ENCODE measurements at regions not wholly inside any gene's neighbourhood (a gene's known extent, or its start where the extent isn't known, plus 50 kb on each side); places are given as distances from the start of the nearest gene placed in this dataset.

DNA sequence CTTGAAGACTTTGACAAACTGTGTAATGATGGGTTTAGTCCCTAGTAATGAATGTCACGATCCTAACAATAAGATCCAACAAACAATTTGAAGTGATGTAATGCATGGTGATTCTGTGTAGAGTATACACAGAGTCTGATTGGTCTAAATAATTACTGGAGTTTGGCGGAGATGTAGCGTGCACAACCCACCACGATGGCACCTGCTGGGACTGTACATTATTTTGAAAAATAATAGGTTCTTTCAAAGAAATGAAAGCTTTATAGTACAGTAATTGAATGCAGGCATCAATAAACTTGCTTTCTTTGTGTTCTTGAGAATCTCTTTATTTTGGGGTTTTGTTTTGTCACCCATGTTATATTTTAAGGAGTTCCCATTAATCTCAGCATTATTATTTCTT is 902.2 kb upstream of the PCDH7 start:
- H3K36me3 ChIP-seq (ENCODE audit: insufficient read depth, low read length), result no peaks in the 10 kb centered on the region
- H3K79me2 ChIP-seq (replicated peaks; ENCODE audit: insufficient read depth, low read length), result no peaks in the 10 kb centered on the region
- H3K9me3 ChIP-seq (ENCODE audit: low read length), result no peaks in the 10 kb centered on the region
- no peaks in the 10 kb centered on the region for H3K27me3 ChIP-seq (ENCODE audit: insufficient read depth, low read depth, low read length)
- H3K4me3 ChIP-seq (ENCODE audit: low read length), result no peak overlapping the region
- H3K9ac ChIP-seq (ENCODE audit: low read length), result no peak overlapping the region
- H3K9me2 ChIP-seq (ENCODE audit: insufficient read depth, low read length), result no peaks in the 10 kb centered on the region
- no peaks in the 10 kb centered on the region for H4K20me1 ChIP-seq (ENCODE audit: insufficient read depth)
- no peak for TF ChIP-seq EP300 (conservative IDR thresholded peaks at IDR 0.05; ENCODE audit: poor library complexity, severe bottlenecking)
- TF ChIP-seq EZH2 (IDR thresholded peaks at IDR 0.05; ENCODE audit: borderline replicate concordance, insufficient read depth, low read length, poor library complexity, severe bottlenecking), result no peak
- no peak for TF ChIP-seq RAD21 (conservative IDR thresholded peaks at IDR 0.05)
- TF ChIP-seq CTCF (IDR thresholded peaks at IDR 0.05; ENCODE audit: poor library complexity, severe bottlenecking), result no peak
- no peaks in the 10 kb centered on the region for H3F3A ChIP-seq (ENCODE audit: insufficient read depth, low read length, poor library complexity, severe bottlenecking)
- no peak overlapping the region for H3K27ac ChIP-seq (ENCODE audit: low read length)
- no peak overlapping the region for H2AFZ ChIP-seq (ENCODE audit: low read depth, low read length)
- H3K4me2 ChIP-seq (ENCODE audit: low read length), result no peak overlapping the region

DNA sequence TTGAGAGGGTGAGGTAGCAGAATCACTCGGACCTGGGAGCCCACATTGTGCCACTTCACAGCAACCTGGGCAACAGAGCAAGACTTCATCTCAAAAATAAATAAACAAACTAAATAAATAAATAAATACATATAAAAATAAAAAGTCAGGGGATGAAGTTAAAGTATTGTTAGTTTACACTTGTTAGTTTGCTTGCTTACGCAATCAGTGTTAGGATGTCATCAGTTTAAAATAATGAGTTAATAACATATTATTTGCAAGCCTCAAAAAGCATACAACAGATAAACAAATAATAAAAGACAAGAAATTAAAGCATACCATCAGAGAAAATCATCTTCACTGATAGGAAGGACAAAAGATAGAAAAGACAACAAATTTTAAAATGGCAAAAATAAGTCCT is 891.1 kb upstream of the PCDH7 start:
- H3K27me3 ChIP-seq (ENCODE audit: insufficient read depth, low read depth, low read length), result no peaks in the 10 kb centered on the region
- no peaks in the 10 kb centered on the region for H3K36me3 ChIP-seq (ENCODE audit: insufficient read depth, low read length)
- no peaks in the 10 kb centered on the region for H3K9me2 ChIP-seq (ENCODE audit: insufficient read depth, low read length)
- H3K79me2 ChIP-seq (replicated peaks; ENCODE audit: insufficient read depth, low read length), result no peaks in the 10 kb centered on the region
- no peak overlapping the region for H2AFZ ChIP-seq (ENCODE audit: low read depth, low read length)
- no peak for TF ChIP-seq EP300 (conservative IDR thresholded peaks at IDR 0.05; ENCODE audit: poor library complexity, severe bottlenecking)
- no peak for TF ChIP-seq TAF1 (IDR thresholded peaks at IDR 0.05; ENCODE audit: low read depth)
- TF ChIP-seq POLR2AphosphoS5 (IDR thresholded peaks at IDR 0.05), result no peak
- no peak for TF ChIP-seq EZH2 (IDR thresholded peaks at IDR 0.05; ENCODE audit: borderline replicate concordance, insufficient read depth, low read length, poor library complexity, severe bottlenecking)
- TF ChIP-seq, protein P1, sequence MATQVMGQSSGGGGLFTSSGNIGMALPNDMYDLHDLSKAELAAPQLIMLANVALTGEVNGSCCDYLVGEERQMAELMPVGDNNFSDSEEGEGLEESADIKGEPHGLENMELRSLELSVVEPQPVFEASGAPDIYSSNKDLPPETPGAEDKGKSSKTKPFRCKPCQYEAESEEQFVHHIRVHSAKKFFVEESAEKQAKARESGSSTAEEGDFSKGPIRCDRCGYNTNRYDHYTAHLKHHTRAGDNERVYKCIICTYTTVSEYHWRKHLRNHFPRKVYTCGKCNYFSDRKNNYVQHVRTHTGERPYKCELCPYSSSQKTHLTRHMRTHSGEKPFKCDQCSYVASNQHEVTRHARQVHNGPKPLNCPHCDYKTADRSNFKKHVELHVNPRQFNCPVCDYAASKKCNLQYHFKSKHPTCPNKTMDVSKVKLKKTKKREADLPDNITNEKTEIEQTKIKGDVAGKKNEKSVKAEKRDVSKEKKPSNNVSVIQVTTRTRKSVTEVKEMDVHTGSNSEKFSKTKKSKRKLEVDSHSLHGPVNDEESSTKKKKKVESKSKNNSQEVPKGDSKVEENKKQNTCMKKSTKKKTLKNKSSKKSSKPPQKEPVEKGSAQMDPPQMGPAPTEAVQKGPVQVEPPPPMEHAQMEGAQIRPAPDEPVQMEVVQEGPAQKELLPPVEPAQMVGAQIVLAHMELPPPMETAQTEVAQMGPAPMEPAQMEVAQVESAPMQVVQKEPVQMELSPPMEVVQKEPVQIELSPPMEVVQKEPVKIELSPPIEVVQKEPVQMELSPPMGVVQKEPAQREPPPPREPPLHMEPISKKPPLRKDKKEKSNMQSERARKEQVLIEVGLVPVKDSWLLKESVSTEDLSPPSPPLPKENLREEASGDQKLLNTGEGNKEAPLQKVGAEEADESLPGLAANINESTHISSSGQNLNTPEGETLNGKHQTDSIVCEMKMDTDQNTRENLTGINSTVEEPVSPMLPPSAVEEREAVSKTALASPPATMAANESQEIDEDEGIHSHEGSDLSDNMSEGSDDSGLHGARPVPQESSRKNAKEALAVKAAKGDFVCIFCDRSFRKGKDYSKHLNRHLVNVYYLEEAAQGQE (IDR thresholded peaks at IDR 0.05; ENCODE audit: borderline replicate concordance), result no peak
- no peak for TF ChIP-seq MXI1 (conservative IDR thresholded peaks at IDR 0.05; ENCODE audit: poor library complexity, severe bottlenecking)
- H3K4me3 ChIP-seq (ENCODE audit: low read length), result no peak overlapping the region
- H3K4me2 ChIP-seq (ENCODE audit: low read length), result no peak overlapping the region
- H3K27ac ChIP-seq (ENCODE audit: low read length), result no peak overlapping the region
- no peaks in the 10 kb centered on the region for H3F3A ChIP-seq (ENCODE audit: insufficient read depth, low read length, poor library complexity, severe bottlenecking)
- H4K20me1 ChIP-seq (ENCODE audit: insufficient read depth), result no peaks in the 10 kb centered on the region
- H3K9ac ChIP-seq (ENCODE audit: low read length), result no peak overlapping the region
- H3K9me3 ChIP-seq (ENCODE audit: low read length), result no peaks in the 10 kb centered on the region

GRCh38 chr4:29852537-29852936 is 867.6 kb upstream of the PCDH7 start:
- no peaks in the 10 kb centered on the region for H3K9me2 ChIP-seq (ENCODE audit: insufficient read depth, low read length)
- no peak overlapping the region for H3K4me2 ChIP-seq (ENCODE audit: low read length)
- H3K9me3 ChIP-seq (ENCODE audit: low read length), result no peaks in the 10 kb centered on the region
- H3K36me3 ChIP-seq (ENCODE audit: insufficient read depth, low read length), result no peaks in the 10 kb centered on the region
- no peak overlapping the region for H3K9ac ChIP-seq (ENCODE audit: low read length)
- no peak overlapping the region for H3K4me3 ChIP-seq (ENCODE audit: low read length)
- H3F3A ChIP-seq (ENCODE audit: insufficient read depth, low read length, poor library complexity, severe bottlenecking), result no peaks in the 10 kb centered on the region
- no peaks in the 10 kb centered on the region for H3K27me3 ChIP-seq (ENCODE audit: insufficient read depth, low read depth, low read length)
- H4K20me1 ChIP-seq (ENCODE audit: insufficient read depth), result no peaks in the 10 kb centered on the region
- H3K79me2 ChIP-seq (replicated peaks; ENCODE audit: insufficient read depth, low read length), result no peaks in the 10 kb centered on the region
- TF ChIP-seq SMC3 (conservative IDR thresholded peaks at IDR 0.05; ENCODE audit: poor library complexity) (no peak), TAF1 (IDR thresholded peaks at IDR 0.05; ENCODE audit: low read depth) (no peak), EZH2 (IDR thresholded peaks at IDR 0.05; ENCODE audit: borderline replicate concordance, insufficient read depth, low read length, poor library complexity, severe bottlenecking) (no peak)
- no peak overlapping the region for H2AFZ ChIP-seq (ENCODE audit: low read depth, low read length)
- no peak overlapping the region for H3K27ac ChIP-seq (ENCODE audit: low read length)

Measured in neural cell (in vitro differentiated cells).